ENCODE measurements at regions not wholly inside any gene's neighbourhood (a gene's known extent, or its start where the extent isn't known, plus 50 kb on each side); places are given as distances from the start of the nearest gene placed in this dataset.
"Not testable (repeated sequence)": the region's sequence is repeated elsewhere in the genome, so short reads cannot be mapped to it uniquely, and the experiment has no call there.

DNA sequence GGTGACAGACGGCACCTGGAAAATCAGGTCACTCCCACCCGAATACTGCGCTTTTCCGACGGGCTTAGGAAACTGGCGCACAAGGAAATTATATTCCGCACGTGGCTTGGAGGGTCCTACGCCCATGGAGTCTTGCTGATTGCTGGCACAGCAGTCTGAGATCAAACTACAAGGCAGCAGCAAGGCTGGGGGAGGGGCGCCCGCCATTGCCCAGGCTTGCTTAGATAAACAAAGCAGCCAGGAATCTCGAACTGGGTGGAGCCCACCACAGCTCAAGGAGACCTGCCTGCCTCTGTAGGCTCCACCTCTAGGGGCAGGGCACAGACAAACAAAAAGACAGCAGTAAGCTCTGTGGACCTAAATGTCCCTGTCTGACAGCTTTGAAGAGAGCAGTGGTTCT, 394.3 kb downstream of the PTH2R start:
- not testable (repeated sequence) for DNase-seq (ENCODE audit: low read depth)

DNA sequence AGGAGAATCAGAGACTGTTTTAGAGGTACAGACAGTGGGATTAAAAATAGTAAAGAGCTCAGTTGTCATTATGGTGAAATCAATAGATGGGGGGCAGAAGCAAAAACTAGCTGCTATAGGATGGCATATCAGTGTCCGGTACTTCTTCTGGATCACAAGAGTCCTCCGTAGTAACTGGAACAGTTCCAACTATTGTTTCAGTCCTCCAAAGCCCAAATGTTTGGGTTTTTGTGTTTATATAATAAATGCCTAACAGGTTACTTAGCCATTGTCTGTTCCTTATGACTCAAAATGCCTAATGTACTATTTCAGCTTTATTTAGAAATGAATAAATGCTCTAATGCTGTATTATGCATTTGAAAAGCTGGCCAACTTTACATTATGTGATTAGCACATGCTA, 401.2 kb downstream of the PTH2R start:
- DNase-seq (ENCODE audit: low read depth) = peak; percentile 5

- DNase-seq (ENCODE audit: low read depth) = not testable (repeated sequence)
Observed at GRCh38 chr2:208811885-208812284, 405.3 kb downstream of the PTH2R start.

- no peak for DNase-seq (ENCODE audit: low read depth)
Observed at GRCh38 chr2:208819190-208819589, 412.6 kb downstream of the PTH2R start.

- DNase-seq (ENCODE audit: low read depth) = no peak
Observed at GRCh38 chr2:208820014-208820688, 413.6 kb downstream of the PTH2R start.

- DNase-seq (ENCODE audit: low read depth) = no peak
Observed at GRCh38 chr2:208827109-208827508, 420.5 kb downstream of the PTH2R start.

GRCh38 chr2:208827549-208828221, 421.1 kb downstream of the PTH2R start:
- DNase-seq (ENCODE audit: low read depth) = no peak

DNA sequence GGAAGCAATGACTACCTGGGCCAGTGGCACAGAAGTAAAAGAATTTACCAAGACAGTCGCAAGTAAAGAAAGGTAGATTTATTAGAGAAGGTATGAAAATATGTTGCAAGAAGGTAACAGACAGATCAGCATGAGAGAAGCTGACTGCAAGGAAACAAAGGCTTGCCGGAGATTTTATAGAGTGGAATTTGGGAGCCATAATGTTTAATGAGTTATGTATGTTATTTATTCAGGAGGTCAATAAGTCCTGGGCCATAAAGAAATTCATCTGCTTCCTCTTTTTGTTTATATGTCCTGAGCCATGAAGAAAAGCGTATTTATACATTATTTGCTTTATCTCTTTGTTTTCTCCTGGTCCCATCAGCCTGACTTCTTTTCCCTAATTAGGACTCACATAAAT, 423.6 kb downstream of the PTH2R start:
- DNase-seq (ENCODE audit: low read depth) = no peak

GRCh38 chr2:208847651-208848050, 441.1 kb downstream of the PTH2R start:
- DNase-seq (ENCODE audit: low read depth) = no peak

DNA sequence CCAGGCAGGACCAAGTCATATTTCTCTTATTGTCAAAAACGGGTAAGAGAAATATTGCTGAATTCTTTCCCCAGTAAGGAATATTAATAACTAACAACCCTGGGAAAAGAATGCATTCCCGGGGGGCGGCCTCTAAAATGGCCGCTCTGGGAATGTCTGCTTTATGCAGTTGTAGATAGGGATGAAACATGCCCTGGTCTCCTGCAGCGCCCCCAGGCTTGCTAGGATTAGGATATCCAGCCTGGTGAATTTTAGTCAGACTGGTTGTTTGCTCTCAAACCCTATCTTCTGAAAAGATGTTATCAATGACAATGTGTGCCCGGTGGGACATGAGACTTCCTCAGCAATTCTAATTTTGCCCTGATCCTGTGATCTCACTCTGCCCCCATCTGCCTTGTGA, 448.1 kb downstream of the PTH2R start:
- DNase-seq (ENCODE audit: low read depth) = no peak

GRCh38 chr2:208867374-208867773, 460.8 kb downstream of the PTH2R start:
- no peak for DNase-seq (ENCODE audit: low read depth)

DNA sequence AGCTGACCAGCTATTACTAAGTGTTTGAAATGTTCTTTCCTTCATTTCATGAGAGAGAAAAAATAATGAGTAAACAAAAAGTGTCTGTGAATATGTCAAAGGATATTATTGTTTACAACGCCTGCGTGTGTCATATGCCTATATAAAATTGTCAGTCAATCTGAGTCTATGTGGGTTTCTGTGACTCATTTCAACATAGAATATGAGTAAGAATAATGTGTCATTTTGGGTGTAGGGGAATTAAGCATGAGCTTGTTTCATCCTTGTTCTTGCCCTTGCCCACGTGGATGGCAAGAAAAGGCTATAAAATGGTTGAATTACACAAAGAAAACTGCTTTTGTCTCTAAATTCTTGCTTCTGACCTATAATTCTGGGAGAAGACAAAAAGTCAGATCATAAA, 466.0 kb downstream of the PTH2R start:
- peak; percentile 1 for DNase-seq (ENCODE audit: low read depth)

GRCh38 chr2:208879666-208880065, 473.1 kb downstream of the PTH2R start:
- no peak for DNase-seq (ENCODE audit: low read depth)

DNA sequence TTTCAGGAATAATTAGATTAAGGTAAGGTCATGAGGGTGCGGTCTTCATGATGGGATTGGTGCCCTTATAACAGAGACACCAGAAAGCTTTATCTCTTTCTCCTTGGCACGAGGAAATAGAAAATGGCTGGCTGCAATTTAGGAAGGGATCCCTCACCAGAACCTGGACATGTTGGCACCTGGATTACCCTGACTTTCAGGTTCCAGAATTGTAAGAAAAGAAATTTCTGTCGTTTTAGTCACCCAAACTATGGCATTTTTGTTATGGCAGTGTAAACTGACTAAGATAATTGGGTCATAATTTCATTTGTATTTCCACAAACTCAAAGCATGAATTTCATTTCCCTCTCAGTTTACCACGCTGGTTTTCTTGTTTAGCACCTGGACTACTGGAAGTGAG, 473.6 kb downstream of the PTH2R start:
- DNase-seq (ENCODE audit: low read depth) = no peak

- no peak for DNase-seq (ENCODE audit: low read depth)
Observed at GRCh38 chr2:208890486-208890885, 483.9 kb downstream of the PTH2R start.

DNA sequence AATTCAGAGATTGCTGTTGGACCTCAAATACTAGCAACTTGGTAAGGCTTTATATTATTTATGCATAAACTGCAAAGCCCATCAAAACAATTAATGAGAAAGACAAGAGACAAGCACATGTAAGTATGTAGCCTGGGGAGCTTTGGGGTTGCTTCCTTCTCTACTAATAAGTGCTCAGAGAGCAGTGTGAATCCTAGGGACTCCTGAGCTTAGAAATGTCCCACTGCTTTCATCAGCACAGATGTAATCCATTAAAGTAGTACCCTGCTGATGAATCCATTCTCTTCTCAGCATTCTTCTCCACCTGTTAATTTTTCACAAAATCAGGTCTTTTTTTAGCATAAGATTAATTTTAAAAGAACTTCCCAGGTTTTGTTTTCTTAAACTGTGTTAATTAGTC, 485.6 kb downstream of the PTH2R start:
- DNase-seq (ENCODE audit: low read depth) = no peak

GRCh38 chr2:208906330-208906729, 499.7 kb downstream of the PTH2R start:
- DNase-seq (ENCODE audit: low read depth) = no peak

DNA sequence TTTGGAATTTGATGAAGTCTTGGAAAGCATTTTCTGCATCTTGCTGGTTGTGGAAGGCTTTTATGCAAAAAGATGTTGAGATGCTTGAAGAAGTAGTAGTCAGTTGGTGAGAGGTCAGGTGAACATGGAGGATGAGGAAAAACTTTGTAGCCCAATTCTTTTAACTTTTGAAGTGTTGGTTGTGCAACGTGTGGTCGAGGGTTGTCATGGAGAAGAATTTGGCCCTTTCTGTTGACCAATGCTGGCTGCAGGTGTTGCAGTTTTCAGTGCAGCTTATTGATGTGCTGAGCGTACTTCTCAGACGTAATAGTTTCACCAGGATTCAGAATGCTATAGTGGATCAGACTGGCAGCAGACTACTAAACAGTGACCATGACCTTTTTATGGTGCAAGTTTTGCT, 508.4 kb upstream of the MAP2 start:
- no peak for DNase-seq (ENCODE audit: low read depth)

- DNase-seq (ENCODE audit: low read depth) = no peak
Observed at GRCh38 chr2:208916881-208917280, 507.0 kb upstream of the MAP2 start.

- not testable (repeated sequence) for DNase-seq (ENCODE audit: low read depth)
Observed at GRCh38 chr2:208921358-208921757, 502.5 kb upstream of the MAP2 start.

DNA sequence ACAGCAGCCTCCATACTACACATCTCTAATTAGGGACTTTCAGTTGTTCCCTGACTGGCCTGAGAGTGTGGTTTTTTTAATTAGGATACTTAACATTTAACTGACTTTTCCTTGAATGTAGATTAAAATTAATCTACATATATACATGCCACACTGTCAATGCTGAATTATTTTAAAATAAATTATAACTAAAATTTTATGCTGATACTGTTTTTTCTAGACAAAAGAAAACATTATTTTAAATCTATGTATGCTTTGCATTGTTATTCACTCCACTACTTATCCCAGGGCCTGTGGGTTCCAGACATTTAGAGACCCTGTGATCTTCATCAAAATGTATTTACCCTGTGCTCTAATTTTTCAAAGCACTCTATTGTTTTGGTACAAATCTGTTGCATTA, 496.0 kb upstream of the MAP2 start:
- DNase-seq (ENCODE audit: low read depth) = no peak

DNA sequence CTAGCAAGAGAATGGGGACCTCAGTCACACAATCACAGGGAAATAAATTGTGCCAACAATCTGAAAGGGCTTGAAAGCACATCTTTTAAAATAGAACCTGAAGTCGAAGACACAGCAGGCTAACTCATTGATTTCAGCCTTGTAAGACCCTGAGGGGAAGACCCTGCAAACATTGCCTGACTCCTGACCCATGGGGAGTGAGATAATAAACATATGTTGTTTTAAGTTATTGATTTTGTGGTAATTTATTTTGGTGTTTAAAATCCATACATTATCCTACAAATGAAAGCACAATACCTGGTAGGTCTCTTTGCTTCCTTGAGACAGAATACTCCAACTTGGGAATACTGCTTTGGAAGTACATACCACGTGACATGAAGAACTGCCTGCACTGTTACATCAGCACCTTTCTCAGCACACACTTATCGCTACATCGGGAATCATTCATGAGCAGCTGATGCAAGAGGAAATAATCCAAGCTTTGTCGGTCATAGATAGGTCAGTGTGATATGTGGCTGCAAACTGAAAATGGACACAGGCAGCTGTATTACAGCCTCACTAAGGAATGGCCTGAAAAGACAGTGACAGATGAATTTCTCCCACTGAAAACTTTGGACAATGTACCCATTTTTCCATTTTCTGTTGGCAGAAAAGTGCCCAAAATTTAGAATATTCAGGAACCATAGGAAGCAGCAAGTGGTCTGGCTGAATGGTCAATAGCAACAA, 494.5 kb upstream of the MAP2 start:
- DNase-seq (ENCODE audit: low read depth) = no peak

- DNase-seq (ENCODE audit: low read depth) = no peak
Observed at GRCh38 chr2:208929894-208930427, 493.9 kb upstream of the MAP2 start.
